ENCODE measurements at regions not wholly inside any gene's neighbourhood (a gene's known extent, or its start where the extent isn't known, plus 50 kb on each side); places are given as distances from the start of the nearest gene placed in this dataset.

DNA sequence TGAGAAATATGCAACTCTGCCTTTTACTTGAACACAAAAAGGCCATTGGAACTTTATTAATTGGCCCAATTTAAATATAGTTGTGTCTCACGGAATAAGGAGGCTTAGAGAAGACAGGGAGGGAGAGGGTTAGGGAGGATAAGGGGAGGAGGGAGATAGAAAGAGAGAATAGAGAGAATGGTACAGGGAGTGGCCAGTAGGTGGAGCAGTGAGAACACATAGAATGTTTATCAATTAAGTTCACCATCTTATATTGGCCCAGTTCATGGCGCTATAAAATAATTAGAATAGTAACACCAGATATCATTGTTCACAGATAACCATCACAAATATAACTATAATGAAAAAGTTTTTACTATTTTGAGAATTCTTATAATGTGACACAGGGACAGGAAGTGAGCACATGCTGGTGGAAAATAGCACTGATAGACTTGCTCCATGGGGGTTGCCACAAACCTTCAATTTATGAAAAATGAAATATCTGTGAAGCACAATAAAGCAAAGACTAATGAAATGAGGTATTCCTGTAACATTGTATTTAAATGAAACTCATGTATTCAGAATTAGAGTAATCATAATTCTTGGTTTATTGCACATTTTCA lies 374.1 kb upstream of the MANEA start:
- no peak overlapping the region for H3K4me3 ChIP-seq (ENCODE audit: low read depth, low read length)
- TF ChIP-seq, protein P1, sequence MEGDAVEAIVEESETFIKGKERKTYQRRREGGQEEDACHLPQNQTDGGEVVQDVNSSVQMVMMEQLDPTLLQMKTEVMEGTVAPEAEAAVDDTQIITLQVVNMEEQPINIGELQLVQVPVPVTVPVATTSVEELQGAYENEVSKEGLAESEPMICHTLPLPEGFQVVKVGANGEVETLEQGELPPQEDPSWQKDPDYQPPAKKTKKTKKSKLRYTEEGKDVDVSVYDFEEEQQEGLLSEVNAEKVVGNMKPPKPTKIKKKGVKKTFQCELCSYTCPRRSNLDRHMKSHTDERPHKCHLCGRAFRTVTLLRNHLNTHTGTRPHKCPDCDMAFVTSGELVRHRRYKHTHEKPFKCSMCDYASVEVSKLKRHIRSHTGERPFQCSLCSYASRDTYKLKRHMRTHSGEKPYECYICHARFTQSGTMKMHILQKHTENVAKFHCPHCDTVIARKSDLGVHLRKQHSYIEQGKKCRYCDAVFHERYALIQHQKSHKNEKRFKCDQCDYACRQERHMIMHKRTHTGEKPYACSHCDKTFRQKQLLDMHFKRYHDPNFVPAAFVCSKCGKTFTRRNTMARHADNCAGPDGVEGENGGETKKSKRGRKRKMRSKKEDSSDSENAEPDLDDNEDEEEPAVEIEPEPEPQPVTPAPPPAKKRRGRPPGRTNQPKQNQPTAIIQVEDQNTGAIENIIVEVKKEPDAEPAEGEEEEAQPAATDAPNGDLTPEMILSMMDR (IDR thresholded peaks at IDR 0.05; ENCODE audit: insufficient read depth, low read length): peak; percentile 51
- DNase-seq (ENCODE audit: low read depth): peak; percentile 28

DNA sequence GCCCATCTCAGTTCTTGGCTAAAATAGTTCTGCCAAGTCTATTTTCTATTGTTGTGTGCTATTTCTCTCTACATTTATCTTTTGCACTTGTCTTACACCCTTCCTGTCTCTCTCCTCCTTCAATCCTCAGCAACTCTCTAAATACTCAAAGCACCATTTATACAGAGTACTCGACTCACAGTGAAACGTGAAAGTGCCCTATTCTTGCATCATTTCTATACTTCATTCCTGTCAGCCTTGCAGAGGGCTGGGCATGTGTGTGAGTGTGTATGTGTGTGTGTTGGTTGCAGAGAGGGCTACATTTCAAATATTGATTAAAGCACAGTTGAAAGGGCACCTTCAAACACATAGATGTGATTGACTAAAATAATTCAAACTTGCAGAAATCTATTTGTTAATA lies 373.2 kb upstream of the MANEA start:
- no peak for DNase-seq (ENCODE audit: low read depth)
- no peak overlapping the region for H3K4me3 ChIP-seq (ENCODE audit: low read depth, low read length)
- TF ChIP-seq, protein P1 (IDR thresholded peaks at IDR 0.05; ENCODE audit: insufficient read depth, low read length): no peak

DNA sequence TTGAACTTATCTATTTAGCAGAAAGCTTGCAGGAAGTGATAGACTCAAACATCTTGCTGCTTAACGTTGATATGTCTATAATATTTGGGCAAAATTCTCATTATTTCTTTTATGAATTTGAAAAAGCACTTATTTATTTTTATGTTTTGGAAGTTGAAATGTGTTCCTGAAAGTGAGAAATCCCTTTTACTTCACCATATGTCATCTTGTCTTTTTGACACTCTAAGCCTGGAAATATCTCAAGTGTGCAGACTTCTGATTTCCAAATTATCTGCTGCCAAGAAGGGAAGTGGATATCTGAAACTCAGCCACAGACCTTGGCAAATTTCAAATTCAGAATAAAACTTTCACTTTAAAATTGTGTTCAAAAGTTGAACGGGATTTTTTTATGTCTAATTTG lies 368.7 kb upstream of the MANEA start:
- no peak overlapping the region for H3K4me3 ChIP-seq (ENCODE audit: low read depth, low read length)
- TF ChIP-seq, protein P1 (IDR thresholded peaks at IDR 0.05; ENCODE audit: insufficient read depth, low read length): no peak
- DNase-seq (ENCODE audit: low read depth): no peak

DNA sequence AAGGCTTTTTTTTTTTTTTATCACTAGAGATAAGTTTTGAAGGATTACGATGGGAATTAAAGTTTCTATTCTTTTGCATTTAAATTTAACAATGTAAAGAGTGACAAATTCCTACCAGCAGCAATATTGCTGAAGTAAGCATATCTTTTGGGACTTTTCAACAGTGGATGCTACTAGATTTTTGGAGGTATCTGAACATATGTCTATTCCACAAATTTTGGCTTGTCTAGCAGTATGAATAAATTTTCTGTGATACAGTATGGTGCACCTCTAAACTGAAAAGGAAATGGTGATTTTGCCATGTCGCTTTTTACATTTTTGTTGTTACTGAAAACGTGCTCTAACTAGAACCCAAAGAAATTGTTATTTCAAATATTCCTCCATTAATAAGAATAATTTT lies 368.3 kb upstream of the MANEA start:
- TF ChIP-seq, protein P1 (IDR thresholded peaks at IDR 0.05; ENCODE audit: insufficient read depth, low read length): no peak
- no peak for DNase-seq (ENCODE audit: low read depth)
- no peak overlapping the region for H3K4me3 ChIP-seq (ENCODE audit: low read depth, low read length)

DNA sequence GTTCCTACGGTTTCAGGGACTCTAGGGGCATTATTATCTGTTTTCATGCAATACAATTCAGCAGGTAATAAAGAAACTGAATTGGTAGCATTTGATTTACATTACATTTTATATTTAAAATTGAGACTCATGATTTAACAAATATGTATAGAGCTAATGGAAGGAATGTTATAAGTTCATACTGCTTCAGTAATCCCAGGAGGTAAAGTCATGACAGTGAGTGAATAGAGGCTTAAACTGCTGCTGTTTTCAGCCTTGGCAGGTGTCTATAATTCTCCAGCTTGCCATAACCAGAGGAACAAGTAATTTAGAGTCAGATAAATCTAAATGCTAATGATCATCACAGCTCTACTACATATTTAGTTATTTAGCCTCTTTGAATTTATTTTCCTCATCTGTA lies 360.8 kb upstream of the MANEA start:
- DNase-seq (ENCODE audit: low read depth): no peak
- TF ChIP-seq, protein P1 (IDR thresholded peaks at IDR 0.05; ENCODE audit: insufficient read depth, low read length): no peak
- H3K4me3 ChIP-seq (ENCODE audit: low read depth, low read length): no peak overlapping the region

DNA sequence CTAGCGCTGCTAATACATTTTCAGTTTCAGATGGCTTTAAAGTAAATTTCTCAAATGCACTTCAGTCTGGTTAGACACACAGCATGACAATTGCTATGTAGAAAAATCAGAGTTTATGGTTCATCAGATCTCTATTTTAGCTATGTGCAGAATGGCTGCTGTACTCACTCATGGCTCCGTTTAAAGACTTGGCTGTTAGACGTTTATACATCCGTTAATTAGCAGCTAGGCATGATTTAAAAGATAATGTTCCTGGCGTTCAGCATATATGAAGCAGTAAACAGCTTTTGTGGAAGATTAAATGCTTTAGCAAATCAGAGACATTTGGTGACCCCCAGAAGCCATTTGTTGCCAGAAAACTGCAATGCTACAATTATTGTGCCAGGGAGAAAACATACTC lies 350.0 kb upstream of the MANEA start:
- no peak for DNase-seq (ENCODE audit: low read depth)
- H3K4me3 ChIP-seq (ENCODE audit: low read depth, low read length): no peak overlapping the region
- TF ChIP-seq, protein P1 (IDR thresholded peaks at IDR 0.05; ENCODE audit: insufficient read depth, low read length): no peak

DNA sequence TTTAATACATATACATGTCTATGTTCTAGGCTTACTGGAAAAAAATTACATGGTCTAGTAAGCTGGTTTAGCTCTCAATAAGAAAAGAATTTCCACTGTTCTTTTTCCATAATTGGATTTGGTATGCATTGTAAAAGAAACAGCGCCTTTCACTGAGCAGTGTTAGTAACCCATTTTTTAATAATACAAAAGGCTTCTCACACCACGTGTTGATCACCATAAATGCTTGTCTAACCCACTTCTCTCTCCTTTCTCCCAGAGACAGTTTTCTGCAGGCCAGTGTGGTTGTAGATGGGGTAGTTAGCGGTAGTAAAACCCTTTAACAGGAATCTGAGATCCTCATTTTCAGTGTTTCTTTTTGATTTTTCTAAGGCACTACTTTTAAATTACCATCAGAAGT lies 348.7 kb upstream of the MANEA start:
- no peak overlapping the region for H3K4me3 ChIP-seq (ENCODE audit: low read depth, low read length)
- no peak for DNase-seq (ENCODE audit: low read depth)
- TF ChIP-seq, protein P1 (IDR thresholded peaks at IDR 0.05; ENCODE audit: insufficient read depth, low read length): no peak

All from fibroblast of the aortic adventitia (primary cell).